ENCODE measurements at regions not wholly inside any gene's neighbourhood (a gene's known extent, or its start where the extent isn't known, plus 50 kb on each side); places are given as distances from the start of the nearest gene placed in this dataset.

- Histone ChIP-seq H3K4me3 (ENCODE audit: low read depth in 2 of 2, low read length in 2 of 2) (no peak overlapping the region), H3K27ac (ENCODE audit: low read length) (no peak overlapping the region), H3K36me3 (ENCODE audit: control insufficient read depth, insufficient read depth, low read length) (no peaks in the 10 kb centered on the region), H3K27me3 (ENCODE audit: control insufficient read depth, insufficient read depth, low read length) (no peaks in the 10 kb centered on the region), H3K9me3 (ENCODE audit: control insufficient read depth, insufficient read depth, low read depth, low read length) (no peaks in the 10 kb centered on the region), H3K4me1 (ENCODE audit: control insufficient read depth, insufficient read depth, low read length) (no peaks in the 10 kb centered on the region)
- DNase-seq (ENCODE audit: low read depth, low spot score), result no peak
- ATAC-seq, result no peak
- ChIA-PET POLR2A (no interaction called here), CTCF (no interaction called here)
- TF ChIP-seq CTCF (IDR thresholded peaks at IDR 0.05), result no peak
- TF ChIP-seq REST (IDR thresholded peaks at IDR 0.05; ENCODE audit: insufficient read depth in 1 of 2, low read depth in 2 of 2, low read length in 1 of 2), result no peak
- TF ChIP-seq SIN3A (IDR thresholded peaks at IDR 0.05; ENCODE audit: borderline replicate concordance, insufficient read depth, low read depth, low read length), result no peak
- TF ChIP-seq POLR2AphosphoS5 (IDR thresholded peaks at IDR 0.05; ENCODE audit: low read depth, low read length), result no peak
- in situ Hi-C loops (cut with HindIII; ENCODE audit: low pct_unique_long_range_greater_than_20kb, low sequenced_read_pairs), result no loop called here
- intact Hi-C loops (cut with micrococcal nuclease; ENCODE audit: unreplicated experiment), result no loop called here
- BruUV-seq (replicated peaks), result no TSS peak
Observed at GRCh38 chr9:97140566-97140965, 101.6 kb upstream of the CTSV start.

GRCh38 chr9:97136421-97136820 is 97.5 kb upstream of the CTSV start:
- POLR2A ChIA-PET, result no interaction called here
- H3K4me1 ChIP-seq (ENCODE audit: control insufficient read depth, insufficient read depth, low read length), result no peaks in the 10 kb centered on the region

More at GRCh38 chr9:97136421-97136820, 97.5 kb upstream of the CTSV start:
- ATAC-seq (no peak), DNase-seq (ENCODE audit: low read depth, low spot score) (no peak)
- Histone ChIP-seq H3K27ac (ENCODE audit: low read length) (no peak overlapping the region), H3K27me3 (ENCODE audit: control insufficient read depth, insufficient read depth, low read length) (no peaks in the 10 kb centered on the region), H3K36me3 (ENCODE audit: control insufficient read depth, insufficient read depth, low read length) (no peaks in the 10 kb centered on the region), H3K9me3 (ENCODE audit: control insufficient read depth, insufficient read depth, low read depth, low read length) (no peaks in the 10 kb centered on the region), H3K4me3 (ENCODE audit: low read depth in 2 of 2, low read length in 2 of 2) (no peak overlapping the region)
- BruUV-seq (replicated peaks), result no TSS peak
- CTCF ChIA-PET, result no interaction called here
- in situ Hi-C loops (cut with HindIII; ENCODE audit: low pct_unique_long_range_greater_than_20kb, low sequenced_read_pairs), result no loop called here
- intact Hi-C loops (cut with micrococcal nuclease; ENCODE audit: unreplicated experiment), result no loop called here
- TF ChIP-seq SIN3A (IDR thresholded peaks at IDR 0.05; ENCODE audit: borderline replicate concordance, insufficient read depth, low read depth, low read length), result no peak
- no peak for TF ChIP-seq CTCF (IDR thresholded peaks at IDR 0.05)
- no peak for TF ChIP-seq POLR2AphosphoS5 (IDR thresholded peaks at IDR 0.05; ENCODE audit: low read depth, low read length)
- no peak for TF ChIP-seq TCF7L2 (IDR thresholded peaks at IDR 0.05; ENCODE audit: low read depth, low read length)
- TF ChIP-seq REST (IDR thresholded peaks at IDR 0.05; ENCODE audit: insufficient read depth in 1 of 2, low read depth in 2 of 2, low read length in 1 of 2), result no peak

All from Panc1 (cell line).